SH-SY5Y (cell line): ENCODE measurements at regions not wholly inside any gene's neighbourhood (a gene's known extent, or its start where the extent isn't known, plus 50 kb on each side); places are given as distances from the start of the nearest gene placed in this dataset.

ENCODE experiments used
- GATA2 ChIP-seq: IDR thresholded peaks from 2 replicates; pipeline ENCODE4 v1.6.1; 2011; ENCODE audit warnings: mild to moderate bottlenecking, low read depth, low read length
- GATA3 ChIP-seq: IDR thresholded peaks from 2 replicates; pipeline ENCODE4 v1.6.1; 2011; ENCODE audit warnings: low read depth, mild to moderate bottlenecking, low read length, moderate library complexity

- TF ChIP-seq GATA3 (no peak), GATA2 (no peak)
Observed at GRCh38 chr11:41926339-41926738, 466.9 kb upstream of the LRRC4C start.
